Loucy (cell line): ENCODE measurements at regions not wholly inside any gene's neighbourhood (a gene's known extent, or its start where the extent isn't known, plus 50 kb on each side); places are given as distances from the start of the nearest gene placed in this dataset.

Source experiments
- EZH2phosphoT487 ChIP-seq: fragments of 200-600 bp; IDR thresholded peaks from 2 replicates; pipeline ENCODE4 v1.6.1; 2018; ENCODE audit warnings: antibody characterized with exemption, mild to moderate bottlenecking, moderate library complexity, borderline replicate concordance
- TF ChIP-seq, protein P1 (sequence below): fragments of 200-600 bp; sonication (generic); conservative IDR thresholded peaks from 2 replicates; pipeline ENCODE4 v1.5.1; 2014; ENCODE audit warnings: mild to moderate bottlenecking, antibody characterized with exemption, low read length

DNA sequence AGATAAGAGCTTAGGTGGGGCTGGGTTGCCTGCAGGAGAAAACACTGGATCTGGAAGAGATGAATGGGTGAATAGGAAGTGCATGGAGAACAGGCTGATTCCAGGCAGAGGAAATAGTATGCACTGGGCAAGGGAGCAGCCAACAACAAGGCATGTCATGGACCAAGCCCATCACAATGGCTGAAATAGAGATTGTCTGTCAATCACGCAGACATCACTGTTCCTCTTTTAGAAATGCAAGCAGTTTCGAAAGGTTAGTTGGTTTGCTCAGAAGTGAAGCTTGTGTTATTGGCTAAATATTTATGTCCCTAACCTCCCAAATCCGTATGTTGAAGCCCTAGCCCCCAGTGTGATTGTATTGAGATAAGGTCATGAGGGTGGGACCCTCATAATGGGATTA is 621.7 kb upstream of the CDH11 start:
- no peak for TF ChIP-seq EZH2phosphoT487
- TF ChIP-seq, protein P1, sequence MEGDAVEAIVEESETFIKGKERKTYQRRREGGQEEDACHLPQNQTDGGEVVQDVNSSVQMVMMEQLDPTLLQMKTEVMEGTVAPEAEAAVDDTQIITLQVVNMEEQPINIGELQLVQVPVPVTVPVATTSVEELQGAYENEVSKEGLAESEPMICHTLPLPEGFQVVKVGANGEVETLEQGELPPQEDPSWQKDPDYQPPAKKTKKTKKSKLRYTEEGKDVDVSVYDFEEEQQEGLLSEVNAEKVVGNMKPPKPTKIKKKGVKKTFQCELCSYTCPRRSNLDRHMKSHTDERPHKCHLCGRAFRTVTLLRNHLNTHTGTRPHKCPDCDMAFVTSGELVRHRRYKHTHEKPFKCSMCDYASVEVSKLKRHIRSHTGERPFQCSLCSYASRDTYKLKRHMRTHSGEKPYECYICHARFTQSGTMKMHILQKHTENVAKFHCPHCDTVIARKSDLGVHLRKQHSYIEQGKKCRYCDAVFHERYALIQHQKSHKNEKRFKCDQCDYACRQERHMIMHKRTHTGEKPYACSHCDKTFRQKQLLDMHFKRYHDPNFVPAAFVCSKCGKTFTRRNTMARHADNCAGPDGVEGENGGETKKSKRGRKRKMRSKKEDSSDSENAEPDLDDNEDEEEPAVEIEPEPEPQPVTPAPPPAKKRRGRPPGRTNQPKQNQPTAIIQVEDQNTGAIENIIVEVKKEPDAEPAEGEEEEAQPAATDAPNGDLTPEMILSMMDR = no peak
